OCI-LY1 (cell line): ENCODE measurements at regions not wholly inside any gene's neighbourhood (a gene's known extent, or its start where the extent isn't known, plus 50 kb on each side); places are given as distances from the start of the nearest gene placed in this dataset.

Experiments
- H2AFZ ChIP-seq: fragments of 200-600 bp; sonication (generic), shearing (Covaris generic); 2 replicates; pipeline ENCODE4 v1.6.0; 2014; ENCODE audit warnings: antibody characterized with exemption, mild to moderate bottlenecking, low read length
- H3F3A ChIP-seq: fragments of 200-600 bp; sonication (generic), shearing (Covaris generic); 2 replicates; pipeline ENCODE4 v1.6.0; 2014; ENCODE audit warnings: mild to moderate bottlenecking, antibody characterized with exemption, low read length, moderate library complexity; ENCODE audit not compliant: insufficient read depth
- H3K27ac ChIP-seq: fragments of 200-600 bp; sonication (generic); 2 replicates; pipeline ENCODE4 v1.5.1; 2014; ENCODE audit warnings: low read length, mixed run types, mild to moderate bottlenecking, low read depth; ENCODE audit not compliant: poor library complexity, severe bottlenecking
- H3K27me3 ChIP-seq: fragments of 200-600 bp; sonication (generic); 2 replicates; pipeline ENCODE4 v1.6.0; 2014; ENCODE audit warnings: antibody characterized with exemption, mild to moderate bottlenecking, low read length, moderate library complexity; ENCODE audit not compliant: insufficient read depth
- H3K36me3 ChIP-seq: fragments of 200-600 bp; sonication (generic); 2 replicates; pipeline ENCODE4 v1.6.1; 2014; ENCODE audit warnings: mild to moderate bottlenecking, antibody characterized with exemption, low read length, moderate library complexity, mixed read lengths; ENCODE audit not compliant: insufficient read depth
- H3K4me1 ChIP-seq: fragments of 200-600 bp; sonication (generic); 2 replicates; pipeline ENCODE4 v1.5.1; 2014; ENCODE audit warnings: mild to moderate bottlenecking, low read length, moderate library complexity; ENCODE audit not compliant: insufficient read depth, severe bottlenecking
- H3K4me2 ChIP-seq: fragments of 200-600 bp; sonication (generic), shearing (Covaris generic); 2 replicates; pipeline ENCODE4 v1.6.1; 2014; ENCODE audit warnings: low read length
- H3K4me3 ChIP-seq: fragments of 200-600 bp; sonication (generic); 2 replicates; pipeline ENCODE4 v1.5.1; 2014; ENCODE audit warnings: low read length, low read depth, mild to moderate bottlenecking, mixed read lengths; ENCODE audit not compliant: poor library complexity, severe bottlenecking
- H3K79me2 ChIP-seq: fragments of 200-600 bp; shearing (Covaris generic); 2 replicates; pipeline ENCODE4 v1.6.1; 2016; ENCODE audit warnings: mixed run types, low read length, mixed read lengths; ENCODE audit not compliant: insufficient read depth
- H3K9ac ChIP-seq: fragments of 200-600 bp; sonication (generic), shearing (Covaris generic); 2 replicates; pipeline ENCODE4 v1.6.1; 2014; ENCODE audit warnings: mild to moderate bottlenecking, low read length, mixed read lengths
- H3K9me2 ChIP-seq: fragments of 200-600 bp; sonication (generic), shearing (Covaris generic); 2 replicates; pipeline ENCODE4 v1.6.1; 2014; ENCODE audit warnings: low read depth, mild to moderate bottlenecking, low read length, mixed read lengths
- H3K9me3 ChIP-seq: fragments of 200-600 bp; shearing (Covaris generic); 2 replicates; pipeline ENCODE4 v1.6.1; 2014; ENCODE audit warnings: low read length, mixed read lengths
- H4K20me1 ChIP-seq: fragments of 200-600 bp; sonication (generic), shearing (Covaris generic); 2 replicates; pipeline ENCODE4 v1.6.0; 2016; ENCODE audit warnings: mild to moderate bottlenecking, low read length; ENCODE audit not compliant: insufficient read depth
- CTCF ChIP-seq: fragments of 200-600 bp; sonication (generic), shearing (Covaris generic); IDR thresholded peaks from 2 replicates; pipeline ENCODE4 v1.5.1; 2017; ENCODE audit warnings: mild to moderate bottlenecking, antibody characterized with exemption, low read length, moderate library complexity, mixed read lengths
- EZH2 ChIP-seq: fragments of 200-600 bp; sonication (generic), shearing (Covaris generic); IDR thresholded peaks from 2 replicates; pipeline ENCODE4 v1.8.0; 2017; ENCODE audit warnings: borderline replicate concordance, mixed run types, mild to moderate bottlenecking, antibody characterized with exemption, low read length, moderate library complexity, mixed read lengths

GRCh38 chr2:103448495-103448894 lies 686.7 kb downstream of the TMEM182 start:
- Histone ChIP-seq H3K27me3 (no peaks in the 10 kb centered on the region), H3K4me2 (no peak overlapping the region)

GRCh38 chr2:103451283-103451682 lies 689.5 kb downstream of the TMEM182 start:
- Histone ChIP-seq H3K9ac (no peak overlapping the region), H3K9me3 (no peaks in the 10 kb centered on the region), H4K20me1 (no peaks in the 10 kb centered on the region), H3K9me2 (no peaks in the 10 kb centered on the region), H2AFZ (no peak overlapping the region), H3K27ac (no peak overlapping the region), H3K4me1 (no peaks in the 10 kb centered on the region), H3K27me3 (no peaks in the 10 kb centered on the region), H3K4me2 (no peak overlapping the region), H3K4me3 (no peak overlapping the region), H3K36me3 (no peaks in the 10 kb centered on the region), H3K79me2 (no peaks in the 10 kb centered on the region), H3F3A (no peaks in the 10 kb centered on the region)
- TF ChIP-seq CTCF = no peak
- no peak for TF ChIP-seq EZH2

More at GRCh38 chr2:103448495-103448894, 686.7 kb downstream of the TMEM182 start:
- H3K36me3 ChIP-seq = no peaks in the 10 kb centered on the region
- no peak overlapping the region for H2AFZ ChIP-seq
- no peak overlapping the region for H3K9ac ChIP-seq
- H3F3A ChIP-seq = no peaks in the 10 kb centered on the region
- no peaks in the 10 kb centered on the region for H3K9me3 ChIP-seq
- no peaks in the 10 kb centered on the region for H4K20me1 ChIP-seq
- no peaks in the 10 kb centered on the region for H3K4me1 ChIP-seq
- H3K4me3 ChIP-seq = no peak overlapping the region
- no peaks in the 10 kb centered on the region for H3K79me2 ChIP-seq
- H3K9me2 ChIP-seq = no peaks in the 10 kb centered on the region
- H3K27ac ChIP-seq = no peak overlapping the region
- TF ChIP-seq EZH2 (no peak), CTCF (no peak)

DNA sequence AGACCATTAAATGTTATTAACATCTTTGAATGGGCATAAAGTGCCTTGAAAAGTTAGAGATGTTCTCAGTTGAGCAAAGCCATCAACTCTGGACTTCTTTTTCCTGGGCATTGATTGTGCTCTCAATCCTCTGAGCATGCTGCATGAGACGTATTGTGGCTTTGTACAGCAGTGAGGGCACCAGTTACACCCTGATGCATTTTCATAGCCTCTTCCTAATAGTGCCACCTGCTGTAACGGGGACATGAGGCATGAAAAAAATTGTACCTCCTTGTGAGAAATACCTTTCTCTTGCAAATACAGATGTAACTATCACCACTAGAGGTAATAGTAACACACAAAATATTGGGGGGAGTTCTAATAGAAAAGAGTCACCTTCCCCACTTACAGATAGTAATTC lies 697.5 kb downstream of the TMEM182 start:
- no peaks in the 10 kb centered on the region for H4K20me1 ChIP-seq
- no peaks in the 10 kb centered on the region for H3K9me2 ChIP-seq
- TF ChIP-seq EZH2 (no peak), CTCF (no peak)
- H3K4me2 ChIP-seq = no peak overlapping the region
- no peaks in the 10 kb centered on the region for H3F3A ChIP-seq
- H3K9me3 ChIP-seq = no peaks in the 10 kb centered on the region
- H3K36me3 ChIP-seq = no peaks in the 10 kb centered on the region
- H3K79me2 ChIP-seq = no peaks in the 10 kb centered on the region
- no peaks in the 10 kb centered on the region for H3K4me1 ChIP-seq
- H2AFZ ChIP-seq = no peak overlapping the region
- no peak overlapping the region for H3K4me3 ChIP-seq
- no peaks in the 10 kb centered on the region for H3K27me3 ChIP-seq
- H3K9ac ChIP-seq = no peak overlapping the region
- no peak overlapping the region for H3K27ac ChIP-seq
